GM12878 (cell line): ENCODE measurements at regions not wholly inside any gene's neighbourhood (a gene's known extent, or its start where the extent isn't known, plus 50 kb on each side); places are given as distances from the start of the nearest gene placed in this dataset.

Experiments used
- CHD2 ChIP-seq: IDR thresholded peaks from 2 replicates; pipeline ENCODE4 v1.6.1; 2011; ENCODE audit warnings: low read depth, low read length, improper control_type of control experiment, borderline replicate concordance
- CTCF ChIP-seq, 3 experiments: IDR thresholded peaks in 2 of 3; conservative IDR thresholded peaks in 1 of 3; 2 replicates each; pipeline ENCODE4 v1.5.1; 2011; ENCODE audit warnings: low read depth in 3 of 3, low read length in 3 of 3, mild to moderate bottlenecking in 3 of 3, control low read depth in 2 of 3, moderate library complexity in 2 of 3, inconsistent platforms in 1 of 3, mixed read lengths in 1 of 3; ENCODE audit not compliant: control insufficient read depth in 2 of 3, insufficient read depth in 1 of 3; ENCODE audit errors: extremely low read depth in 1 of 3
- EED ChIP-seq: sonication (generic); IDR thresholded peaks from 2 replicates; pipeline ENCODE4 v1.6.1; 2016; ENCODE audit warnings: antibody characterized with exemption, low read depth
- IKZF2 ChIP-seq, 2 experiments: fragments of 450-650 bp; IDR thresholded peaks; 2 replicates each; pipeline ENCODE4 v1.6.1; 2017; ENCODE audit warnings: mild to moderate bottlenecking in 2 of 2, moderate library complexity in 2 of 2
- POLR2A ChIP-seq: IDR thresholded peaks from 2 replicates; pipeline ENCODE4 v1.6.1; 2011; ENCODE audit warnings: low read depth, mild to moderate bottlenecking, low read length
- POLR2AphosphoS2 ChIP-seq: IDR thresholded peaks from 2 replicates; pipeline ENCODE4 v1.6.1; 2011; ENCODE audit warnings: low read depth, mild to moderate bottlenecking, low read length, improper control_type of control experiment, moderate library complexity
- RBBP5 ChIP-seq: fragments of 200-600 bp; sonication (generic); conservative IDR thresholded peaks from 2 replicates; pipeline ENCODE4 v1.6.1; 2016
- SMARCA5 ChIP-seq: fragments of 450-650 bp; IDR thresholded peaks from 2 replicates; pipeline ENCODE4 v1.6.1; 2017; ENCODE audit warnings: mild to moderate bottlenecking
- SPI1 ChIP-seq: IDR thresholded peaks from 2 replicates; pipeline ENCODE4 v1.6.1; 2011; ENCODE audit warnings: low read depth, mild to moderate bottlenecking, low read length, moderate library complexity, borderline replicate concordance; ENCODE audit not compliant: insufficient read depth
- YY1 ChIP-seq: IDR thresholded peaks from 2 replicates; pipeline ENCODE4 v1.6.1; 2011; ENCODE audit warnings: low read depth, mild to moderate bottlenecking, low read length
- TF ChIP-seq, protein P1 (sequence below): IDR thresholded peaks from 2 replicates; pipeline ENCODE4 v1.6.1; 2012; ENCODE audit warnings: mild to moderate bottlenecking, low read depth, low read length

DNA sequence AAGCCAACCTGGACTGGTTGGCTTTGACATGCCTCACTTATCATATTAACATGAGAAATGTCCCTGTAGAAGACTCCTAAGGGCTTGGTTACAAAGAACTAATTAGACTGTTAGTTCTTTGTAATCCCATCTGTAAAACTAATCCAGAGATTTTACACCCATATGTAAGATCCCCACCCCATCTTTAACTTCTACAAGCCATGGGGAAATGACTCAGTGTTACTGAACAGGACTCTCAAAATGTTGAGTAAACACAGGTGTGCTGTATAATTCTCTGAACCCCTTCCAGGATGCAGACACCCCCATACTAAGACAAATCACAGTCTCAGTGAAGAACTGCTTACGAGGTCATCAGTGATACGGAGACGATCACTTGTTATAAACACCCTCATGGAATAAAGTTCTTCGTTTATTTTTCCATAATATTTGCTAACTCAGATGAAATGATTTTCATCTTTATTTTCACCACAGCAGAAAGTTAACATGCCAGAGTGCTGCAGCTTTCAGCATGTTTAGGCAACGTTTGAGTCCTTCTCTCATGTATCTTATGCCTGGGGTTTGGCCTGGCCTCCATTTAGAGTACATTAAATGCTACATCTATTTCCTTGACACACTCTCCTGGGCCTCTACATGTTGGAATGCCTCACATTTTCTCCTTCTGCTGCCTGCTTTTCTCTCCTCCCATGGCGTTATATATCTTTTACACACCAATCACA, 55.3 kb upstream of the LEKR1 start:
- no peak for TF ChIP-seq POLR2A
- no peak for TF ChIP-seq IKZF2 (IDR thresholded peaks at IDR 0.05)
- TF ChIP-seq EED, result no peak
- TF ChIP-seq POLR2AphosphoS2, result no peak
- TF ChIP-seq SPI1, result no peak
- no peak for TF ChIP-seq YY1
- TF ChIP-seq CTCF (IDR thresholded peaks at IDR 0.05 in 2 of 3, conservative IDR thresholded peaks at IDR 0.05 in 1 of 3; ENCODE audit: control insufficient read depth in 2 of 3, extremely low read depth in 1 of 3, insufficient read depth in 1 of 3, low read depth in 3 of 3, low read length in 3 of 3), result no peak
- TF ChIP-seq CHD2, result no peak
- TF ChIP-seq, protein P1, sequence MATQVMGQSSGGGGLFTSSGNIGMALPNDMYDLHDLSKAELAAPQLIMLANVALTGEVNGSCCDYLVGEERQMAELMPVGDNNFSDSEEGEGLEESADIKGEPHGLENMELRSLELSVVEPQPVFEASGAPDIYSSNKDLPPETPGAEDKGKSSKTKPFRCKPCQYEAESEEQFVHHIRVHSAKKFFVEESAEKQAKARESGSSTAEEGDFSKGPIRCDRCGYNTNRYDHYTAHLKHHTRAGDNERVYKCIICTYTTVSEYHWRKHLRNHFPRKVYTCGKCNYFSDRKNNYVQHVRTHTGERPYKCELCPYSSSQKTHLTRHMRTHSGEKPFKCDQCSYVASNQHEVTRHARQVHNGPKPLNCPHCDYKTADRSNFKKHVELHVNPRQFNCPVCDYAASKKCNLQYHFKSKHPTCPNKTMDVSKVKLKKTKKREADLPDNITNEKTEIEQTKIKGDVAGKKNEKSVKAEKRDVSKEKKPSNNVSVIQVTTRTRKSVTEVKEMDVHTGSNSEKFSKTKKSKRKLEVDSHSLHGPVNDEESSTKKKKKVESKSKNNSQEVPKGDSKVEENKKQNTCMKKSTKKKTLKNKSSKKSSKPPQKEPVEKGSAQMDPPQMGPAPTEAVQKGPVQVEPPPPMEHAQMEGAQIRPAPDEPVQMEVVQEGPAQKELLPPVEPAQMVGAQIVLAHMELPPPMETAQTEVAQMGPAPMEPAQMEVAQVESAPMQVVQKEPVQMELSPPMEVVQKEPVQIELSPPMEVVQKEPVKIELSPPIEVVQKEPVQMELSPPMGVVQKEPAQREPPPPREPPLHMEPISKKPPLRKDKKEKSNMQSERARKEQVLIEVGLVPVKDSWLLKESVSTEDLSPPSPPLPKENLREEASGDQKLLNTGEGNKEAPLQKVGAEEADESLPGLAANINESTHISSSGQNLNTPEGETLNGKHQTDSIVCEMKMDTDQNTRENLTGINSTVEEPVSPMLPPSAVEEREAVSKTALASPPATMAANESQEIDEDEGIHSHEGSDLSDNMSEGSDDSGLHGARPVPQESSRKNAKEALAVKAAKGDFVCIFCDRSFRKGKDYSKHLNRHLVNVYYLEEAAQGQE, result no peak
- no peak for TF ChIP-seq RBBP5
- TF ChIP-seq SMARCA5, result no peak
